ENCODE measurements at regions not wholly inside any gene's neighbourhood (a gene's known extent, or its start where the extent isn't known, plus 50 kb on each side); places are given as distances from the start of the nearest gene placed in this dataset.

DNA sequence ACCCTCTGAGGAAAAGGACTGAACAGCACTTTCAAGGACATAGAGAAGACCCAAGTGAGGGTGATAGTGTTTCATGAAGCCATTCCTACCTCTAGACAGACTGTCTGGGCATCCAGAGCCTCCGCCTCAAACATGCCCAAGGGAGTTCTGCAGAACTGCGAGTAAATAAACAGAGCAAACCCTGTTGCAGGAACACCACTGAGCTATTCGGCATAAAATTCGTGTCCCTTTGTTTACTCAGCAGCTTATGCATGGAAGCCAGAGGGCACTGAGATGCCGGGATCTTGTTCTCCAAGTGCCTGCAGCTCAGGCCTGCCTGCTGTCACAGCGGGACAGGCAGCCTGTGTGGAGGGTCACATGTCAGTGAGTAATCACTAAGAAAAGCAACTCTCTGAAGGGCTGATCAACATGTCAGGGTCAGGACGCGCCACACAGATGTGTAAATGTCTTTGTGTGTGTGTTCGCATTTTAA, 164.9 kb upstream of the HEY2 start:
- dilution Hi-C loops (cut with MboI; ENCODE audit: extremely low pct_ligation_motif_present, low sequenced_read_pairs): no loop called here
- FAIRE-seq: peak; percentile 64

More for the DNA sequence above, 164.9 kb upstream of the HEY2 start:
- ChIA-PET POLR2A (interaction anchor here (0.6 kb wide), 1 partner anchor 157 kb away, joined by 3 read pairs; no protein-coding TSS in a partner anchor), CTCF (interaction anchor here (1.3 kb wide), 1 partner anchor 10 kb away, joined by 5 read pairs; no protein-coding TSS in a partner anchor)
- intact Hi-C loops (cut with micrococcal nuclease): no loop called here
- peaks cover 0 to 22% of the 10 kb centered on the region in 2 experiments for H3K27me3 ChIP-seq (ENCODE audit: control insufficient read depth in 2 of 2, insufficient read depth in 2 of 2, low read length in 2 of 2)
- no TSS peak for BruUV-seq (replicated peaks)
- no peak overlapping the region for H3K27ac ChIP-seq (ENCODE audit: insufficient read depth, low read depth, low read length)
- peaks cover 41% of the 10 kb centered on the region for H3K4me1 ChIP-seq (ENCODE audit: control insufficient read depth, extremely low read depth, insufficient read depth, low read length)
- DNase-seq (ENCODE audit: low read depth, low spot score): peak; percentile 13
- no peak overlapping the region for H3K4me3 ChIP-seq (replicated peaks in 1 of 3; ENCODE audit: insufficient read depth in 1 of 3, low read depth in 1 of 3, low read length in 3 of 3)
- no peak overlapping the region for H3K4me2 ChIP-seq (ENCODE audit: insufficient read depth, low read length)
- H3K9me1 ChIP-seq (replicated peaks; ENCODE audit: control insufficient read depth, extremely low read depth, insufficient read depth, low read length): no peaks in the 10 kb centered on the region
- no peak overlapping the region for H3K9ac ChIP-seq (replicated peaks; ENCODE audit: extremely low read depth, insufficient read depth, low read length)
- H3K36me3 ChIP-seq (ENCODE audit: control insufficient read depth in 2 of 2, extremely low read depth in 1 of 2, insufficient read depth in 2 of 2, low read length in 2 of 2): no peaks in the 10 kb centered on the region
- H3K79me2 ChIP-seq (ENCODE audit: control insufficient read depth, insufficient read depth, low read length): no peaks in the 10 kb centered on the region
- no peaks in the 10 kb centered on the region for H3K9me3 ChIP-seq (replicated peaks; ENCODE audit: control insufficient read depth, insufficient read depth, low read length)
- no peak for TF ChIP-seq FOS (IDR thresholded peaks at IDR 0.05; ENCODE audit: borderline replicate concordance, insufficient read depth, low read length)
- no peak for TF ChIP-seq CTCF (IDR thresholded peaks at IDR 0.05; ENCODE audit: extremely low read depth in 1 of 2, insufficient read depth in 1 of 2, low read depth in 1 of 2, low read length in 2 of 2)
- no peak for TF ChIP-seq POLR2AphosphoS5 (IDR thresholded peaks at IDR 0.05; ENCODE audit: insufficient read depth, low read depth, low read length)
- TF ChIP-seq POLR2A (IDR thresholded peaks at IDR 0.05; ENCODE audit: low read depth, low read length): no peak
- no peak for TF ChIP-seq MYC (IDR thresholded peaks at IDR 0.05; ENCODE audit: low read depth, low read length)
- TF ChIP-seq, protein P1, sequence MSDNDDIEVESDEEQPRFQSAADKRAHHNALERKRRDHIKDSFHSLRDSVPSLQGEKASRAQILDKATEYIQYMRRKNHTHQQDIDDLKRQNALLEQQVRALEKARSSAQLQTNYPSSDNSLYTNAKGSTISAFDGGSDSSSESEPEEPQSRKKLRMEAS (IDR thresholded peaks at IDR 0.05; ENCODE audit: insufficient read depth, insufficient read length): no peak
- TF ChIP-seq GATA2 (IDR thresholded peaks at IDR 0.05; ENCODE audit: insufficient read depth, insufficient read length, low read depth, low read length): no peak
- TF ChIP-seq JUN (IDR thresholded peaks at IDR 0.05; ENCODE audit: borderline replicate concordance, insufficient read depth, insufficient read length, low read depth): no peak
- no peak for TF ChIP-seq EZH2 (IDR thresholded peaks at IDR 0.05; ENCODE audit: borderline replicate concordance, low read depth, low read length, severe bottlenecking)
- H2AFZ ChIP-seq (ENCODE audit: low read depth, low read length): no peak overlapping the region
- H4K20me1 ChIP-seq (replicated peaks; ENCODE audit: control insufficient read depth, extremely low read depth, insufficient read depth, low read length): no peaks in the 10 kb centered on the region

Measured in endothelial cell of umbilical vein (primary cell).